BE2C (cell line): ENCODE measurements at regions not wholly inside any gene's neighbourhood (a gene's known extent, or its start where the extent isn't known, plus 50 kb on each side); places are given as distances from the start of the nearest gene placed in this dataset.

ENCODE experiments used
- DNase-seq: peaks from one replicate; pipeline ENCODE4 v3.0.0-alpha.2; 2020
- H3K27me3 ChIP-seq: fragments of 250-450 bp; sonication (Bioruptor Pico); 2 replicates; pipeline ENCODE4 v1.5.1; 2020; ENCODE audit warnings: mild to moderate bottlenecking
- H3K36me3 ChIP-seq: fragments of 250-450 bp; sonication (Bioruptor Pico); 2 replicates; pipeline ENCODE4 v1.5.1; 2020; ENCODE audit warnings: mild to moderate bottlenecking
- H3K4me1 ChIP-seq: fragments of 250-450 bp; sonication (Bioruptor Pico); 2 replicates; pipeline ENCODE4 v1.5.1; 2020
- H3K4me3 ChIP-seq: 2 replicates; pipeline ENCODE4 v1.5.1; 2011; ENCODE audit warnings: low read depth, low read length
- H3K9me3 ChIP-seq: fragments of 250-450 bp; sonication (Bioruptor Pico); 2 replicates; pipeline ENCODE4 v1.5.1; 2020
- CTCF ChIP-seq: IDR thresholded peaks from 2 replicates; pipeline ENCODE4 v1.5.1; 2012; ENCODE audit warnings: mild to moderate bottlenecking, low read depth, low read length

- Histone ChIP-seq H3K36me3 (no peaks in the 10 kb centered on the region), H3K27me3 (peaks cover 10% of the 10 kb centered on the region; the same call in 1 of the 2 replicates)
- DNase-seq = no peak
Measured at GRCh38 chr11:71184421-71185210, 67.8 kb downstream of the SHANK2 start.

GRCh38 chr11:71183878-71184277, 68.5 kb downstream of the SHANK2 start:
- Histone ChIP-seq H3K36me3 (no peaks in the 10 kb centered on the region), H3K4me3 (no peak overlapping the region), H3K4me1 (no peaks in the 10 kb centered on the region), H3K27me3 (peaks cover 16% of the 10 kb centered on the region; the same call in 1 of the 2 replicates), H3K9me3 (no peaks in the 10 kb centered on the region)
- no peak for TF ChIP-seq CTCF
- DNase-seq = no peak

More at GRCh38 chr11:71184421-71185210, 67.8 kb downstream of the SHANK2 start:
- H3K9me3 ChIP-seq = no peaks in the 10 kb centered on the region
- no peak overlapping the region for H3K4me3 ChIP-seq
- no peaks in the 10 kb centered on the region for H3K4me1 ChIP-seq
- TF ChIP-seq CTCF = no peak

- Histone ChIP-seq H3K36me3 (no peaks in the 10 kb centered on the region), H3K27me3 (peaks cover 17% of the 10 kb centered on the region; the same call in 1 of the 2 replicates), H3K4me1 (no peaks in the 10 kb centered on the region), H3K4me3 (no peak overlapping the region), H3K9me3 (no peaks in the 10 kb centered on the region)
- TF ChIP-seq CTCF = no peak
- no peak for DNase-seq
Measured at GRCh38 chr11:71182791-71183677, 69.3 kb downstream of the SHANK2 start.

GRCh38 chr11:71181566-71181965, 70.8 kb downstream of the SHANK2 start:
- Histone ChIP-seq H3K36me3 (no peaks in the 10 kb centered on the region), H3K4me1 (no peaks in the 10 kb centered on the region), H3K4me3 (no peak overlapping the region), H3K9me3 (no peaks in the 10 kb centered on the region), H3K27me3 (peaks cover 22% of the 10 kb centered on the region)
- no peak for DNase-seq
- no peak for TF ChIP-seq CTCF

- Histone ChIP-seq H3K36me3 (no peaks in the 10 kb centered on the region), H3K27me3 (peaks cover 22% of the 10 kb centered on the region), H3K4me1 (no peaks in the 10 kb centered on the region), H3K4me3 (no peak overlapping the region), H3K9me3 (no peaks in the 10 kb centered on the region)
- no peak for TF ChIP-seq CTCF
- DNase-seq = no peak
Measured at GRCh38 chr11:71180694-71181470, 71.5 kb downstream of the SHANK2 start.
